ENCODE measurements at regions not wholly inside any gene's neighbourhood (a gene's known extent, or its start where the extent isn't known, plus 50 kb on each side); places are given as distances from the start of the nearest gene placed in this dataset.

DNA sequence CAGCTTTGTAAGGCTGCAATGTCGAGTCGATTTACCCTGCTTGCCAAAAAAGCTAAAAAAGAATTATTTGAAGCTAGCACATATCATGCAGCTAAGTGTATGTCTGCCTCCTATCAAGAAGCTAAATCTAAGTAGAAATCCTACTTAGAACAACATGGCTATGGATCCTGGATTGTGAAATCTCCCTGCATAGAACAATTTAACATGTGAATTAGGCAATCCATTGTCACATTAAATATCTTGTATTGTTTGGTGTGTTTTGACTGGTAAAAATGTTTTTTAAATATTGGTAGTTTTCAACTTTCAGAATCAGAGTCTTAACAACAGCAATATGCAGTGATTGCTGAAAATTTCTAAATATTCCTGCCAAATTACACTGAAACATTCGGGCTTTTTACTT lies 73.3 kb downstream of the SKIDA1 start:
- TF ChIP-seq, protein P1, sequence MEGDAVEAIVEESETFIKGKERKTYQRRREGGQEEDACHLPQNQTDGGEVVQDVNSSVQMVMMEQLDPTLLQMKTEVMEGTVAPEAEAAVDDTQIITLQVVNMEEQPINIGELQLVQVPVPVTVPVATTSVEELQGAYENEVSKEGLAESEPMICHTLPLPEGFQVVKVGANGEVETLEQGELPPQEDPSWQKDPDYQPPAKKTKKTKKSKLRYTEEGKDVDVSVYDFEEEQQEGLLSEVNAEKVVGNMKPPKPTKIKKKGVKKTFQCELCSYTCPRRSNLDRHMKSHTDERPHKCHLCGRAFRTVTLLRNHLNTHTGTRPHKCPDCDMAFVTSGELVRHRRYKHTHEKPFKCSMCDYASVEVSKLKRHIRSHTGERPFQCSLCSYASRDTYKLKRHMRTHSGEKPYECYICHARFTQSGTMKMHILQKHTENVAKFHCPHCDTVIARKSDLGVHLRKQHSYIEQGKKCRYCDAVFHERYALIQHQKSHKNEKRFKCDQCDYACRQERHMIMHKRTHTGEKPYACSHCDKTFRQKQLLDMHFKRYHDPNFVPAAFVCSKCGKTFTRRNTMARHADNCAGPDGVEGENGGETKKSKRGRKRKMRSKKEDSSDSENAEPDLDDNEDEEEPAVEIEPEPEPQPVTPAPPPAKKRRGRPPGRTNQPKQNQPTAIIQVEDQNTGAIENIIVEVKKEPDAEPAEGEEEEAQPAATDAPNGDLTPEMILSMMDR (conservative IDR thresholded peaks at IDR 0.05 in 1 of 2, IDR thresholded peaks at IDR 0.05 in 1 of 2; ENCODE audit: low read depth in 1 of 2, low read length in 2 of 2): no peak
- TF ChIP-seq EZH2 (IDR thresholded peaks at IDR 0.05; ENCODE audit: low read length, missing control alignments): no peak
